SK-N-SH (cell line): ENCODE measurements at regions not wholly inside any gene's neighbourhood (a gene's known extent, or its start where the extent isn't known, plus 50 kb on each side); places are given as distances from the start of the nearest gene placed in this dataset.
"Not testable (repeated sequence)": the region's sequence is repeated elsewhere in the genome, so short reads cannot be mapped to it uniquely, and the experiment has no call there.

Experiments used
- CTCF ChIA-PET: fragments of 300-600, 350-600 bp; formaldehyde crosslinking; extraction: SDS; loops from one replicate; lab custom pipeline; 2021; lab: Yijun Ruan, JAX
- POLR2A ChIA-PET: fragments of 350-600 bp; sonication (Branson Sonifier 250); formaldehyde crosslinking; extraction: SDS; loops from one replicate; lab custom pipeline; 2020; ENCODE audit warnings: antibody characterized with exemption, inconsistent platforms; lab: Yijun Ruan, JAX
- DNase-seq: peaks from one replicate; pipeline ENCODE4 v3.0.0; 2012
- H2AFZ ChIP-seq: fragments of 200-600 bp; sonication (generic); 2 replicates; pipeline ENCODE4 v1.8.1; 2016; ENCODE audit warnings: antibody characterized with exemption, mild to moderate bottlenecking, low read depth
- H3F3A ChIP-seq: fragments of 200-600 bp; sonication (generic); replicated peaks from 2 replicates; pipeline ENCODE3; 2016; ENCODE audit warnings: antibody characterized with exemption, mild to moderate bottlenecking; ENCODE audit not compliant: insufficient read depth
- H3K27ac ChIP-seq, 2 experiments: fragments of 200-500 bp in 1 of 2; fragments of 200-600 bp in 1 of 2; sonication (Bioruptor generic) in 1 of 2; sonication (generic), shearing (Covaris generic) in 1 of 2; 2 replicates each; pipeline versions ENCODE4 v1.5.1 to v1.6.1; 2014 to 2016; ENCODE audit warnings: low read depth in 2 of 2, inconsistent platforms in 1 of 2, low read length in 1 of 2, mild to moderate bottlenecking in 1 of 2, mixed read lengths in 1 of 2
- H3K27me3 ChIP-seq: fragments of 200-600 bp; sonication (generic), shearing (Covaris generic); 2 replicates; pipeline ENCODE4 v1.6.1; 2016; ENCODE audit warnings: mixed run types; ENCODE audit not compliant: insufficient read depth
- H3K36me3 ChIP-seq, 2 experiments: fragments of 200-500 bp in 1 of 2; fragments of 200-600 bp in 1 of 2; sonication (Bioruptor generic) in 1 of 2; sonication (generic) in 1 of 2; replicated peaks in 1 of 2; 2 replicates each; pipeline versions ENCODE3 to v1.5.1; 2014 to 2016; ENCODE audit warnings: low read length in 1 of 2, mild to moderate bottlenecking in 1 of 2; ENCODE audit not compliant: insufficient read depth in 2 of 2, control insufficient read depth in 1 of 2
- H3K4me1 ChIP-seq, 2 experiments: fragments of 200-500 bp in 1 of 2; fragments of 200-600 bp in 1 of 2; sonication (Bioruptor generic) in 1 of 2; sonication (generic), shearing (Covaris generic) in 1 of 2; 2 replicates each; pipeline versions ENCODE4 v1.5.1 to v1.6.1; 2014 to 2016; ENCODE audit warnings: low read depth in 1 of 2, low read length in 1 of 2, mixed run types in 1 of 2; ENCODE audit not compliant: insufficient read depth in 2 of 2, control insufficient read depth in 1 of 2
- H3K4me2 ChIP-seq: fragments of 200-600 bp; sonication (generic), shearing (Covaris generic); 2 replicates; pipeline ENCODE4 v1.6.1; 2017; ENCODE audit warnings: mixed run types
- H3K4me3 ChIP-seq, 2 experiments: fragments of 200-500 bp in 1 of 2; fragments of 200-600 bp in 1 of 2; sonication (Bioruptor generic) in 1 of 2; sonication (generic), shearing (Covaris generic) in 1 of 2; 2 replicates each; pipeline versions ENCODE4 v1.5.1 to v1.8.1; 2014 to 2016; ENCODE audit warnings: low read depth in 2 of 2, inconsistent platforms in 1 of 2, low read length in 1 of 2, mild to moderate bottlenecking in 1 of 2, mixed read lengths in 1 of 2, moderate library complexity in 1 of 2
- H3K79me2 ChIP-seq: fragments of 200-600 bp; sonication (generic); 2 replicates; pipeline ENCODE4 v1.8.1; 2017; ENCODE audit warnings: mild to moderate bottlenecking; ENCODE audit not compliant: insufficient read depth
- H3K9ac ChIP-seq: fragments of 200-600 bp; sonication (generic); 2 replicates; pipeline ENCODE4 v1.6.1; 2017; ENCODE audit warnings: mixed run types
- H3K9me2 ChIP-seq: fragments of 200-600 bp; sonication (generic); 2 replicates; pipeline ENCODE4 v1.6.1; 2017; ENCODE audit warnings: mixed run types
- H3K9me3 ChIP-seq: fragments of 200-600 bp; sonication (generic); 2 replicates; pipeline ENCODE4 v1.6.1; 2017; ENCODE audit warnings: mixed run types, mild to moderate bottlenecking, moderate library complexity
- H4K20me1 ChIP-seq: fragments of 200-600 bp; sonication (generic); 2 replicates; pipeline ENCODE4 v1.6.1; 2017; ENCODE audit warnings: mild to moderate bottlenecking, mixed run types; ENCODE audit not compliant: insufficient read depth
- CHD2 ChIP-seq: fragments of 150-350 bp; IDR thresholded peaks from 2 replicates; pipeline ENCODE4 v1.6.1; 2018; ENCODE audit warnings: low read length; ENCODE audit not compliant: partially characterized antibody
- FOSL2 ChIP-seq: IDR thresholded peaks from 2 replicates; pipeline ENCODE4 v1.4.0; 2012; ENCODE audit warnings: low read depth, mild to moderate bottlenecking, moderate library complexity, borderline replicate concordance
- FOXM1 ChIP-seq: IDR thresholded peaks from 2 replicates; pipeline ENCODE4 v1.4.0; 2012; ENCODE audit warnings: low read depth, mild to moderate bottlenecking
- NRF1 ChIP-seq: IDR thresholded peaks from 2 replicates; pipeline ENCODE4 v1.6.1; 2012; ENCODE audit warnings: low read depth, mild to moderate bottlenecking, low read length
- TEAD4 ChIP-seq: IDR thresholded peaks from 2 replicates; pipeline ENCODE4 v1.4.0; 2012; ENCODE audit warnings: mild to moderate bottlenecking, borderline replicate concordance; ENCODE audit not compliant: insufficient read depth
- WGBS: methylation state at CpG from one replicate; pipeline ENCODE4 v1.1.6; 2017; ENCODE audit warnings: low lambda C conversion rate; 5-methylcytosine and 5-hydroxymethylcytosine counted together

GRCh38 chr6:61134028-61134427 lies 1152.0 kb downstream of the KHDRBS2 start:
- H3K4me2 ChIP-seq, result no peak overlapping the region
- no peaks in the 10 kb centered on the region for H3K9me3 ChIP-seq
- POLR2A ChIA-PET, result no interaction called here
- no peak overlapping the region for H3K27ac ChIP-seq
- H3K27me3 ChIP-seq, result no peaks in the 10 kb centered on the region
- no peaks in the 10 kb centered on the region for H3K36me3 ChIP-seq
- no peak for TF ChIP-seq FOSL2
- no peak for TF ChIP-seq FOXM1
- TF ChIP-seq TEAD4, result no peak
- no peak for TF ChIP-seq NRF1
- TF ChIP-seq CHD2, result no peak
- TF ChIP-seq, all 33 proteins: peak for 0
- Histone ChIP-seq H3K9ac (no peak overlapping the region), H3F3A (no peaks in the 10 kb centered on the region), H3K9me2 (no peaks in the 10 kb centered on the region), H3K4me1 (no peaks in the 10 kb centered on the region), H3K4me3 (no peak overlapping the region), H2AFZ (no peak overlapping the region), H3K79me2 (no peaks in the 10 kb centered on the region), H4K20me1 (no peaks in the 10 kb centered on the region)
- DNase-seq, result no peak
- CTCF ChIA-PET, result no interaction called here
- WGBS, result 2% methylated on average over 5 of the region's 5 CpGs

GRCh38 chr6:61114185-61114584 lies 1171.8 kb downstream of the KHDRBS2 start:
- H3K27ac ChIP-seq, H3K4me2 ChIP-seq, H3K9me2 ChIP-seq, H3K79me2 ChIP-seq, H3K27me3 ChIP-seq, H4K20me1 ChIP-seq, H3F3A ChIP-seq, CTCF ChIA-PET, H3K9me3 ChIP-seq, H3K4me3 ChIP-seq, H3K9ac ChIP-seq, DNase-seq, H3K36me3 ChIP-seq, H2AFZ ChIP-seq, H3K4me1 ChIP-seq, POLR2A ChIA-PET: not testable (repeated sequence)
- 5% methylated on average over 1 of the region's 1 CpG for WGBS

GRCh38 chr6:61107914-61108313 lies 1178.1 kb downstream of the KHDRBS2 start:
- H3K4me3 ChIP-seq, H3K36me3 ChIP-seq, H3K79me2 ChIP-seq, H3K27me3 ChIP-seq, H3K9ac ChIP-seq, H2AFZ ChIP-seq, H4K20me1 ChIP-seq, H3K9me2 ChIP-seq, POLR2A ChIA-PET, H3K4me2 ChIP-seq, H3F3A ChIP-seq, CTCF ChIA-PET, H3K4me1 ChIP-seq, H3K9me3 ChIP-seq, H3K27ac ChIP-seq, DNase-seq: not testable (repeated sequence)
- 0% methylated on average over 3 of the region's 7 CpGs for WGBS

GRCh38 chr6:61103660-61104059 lies 1182.4 kb downstream of the KHDRBS2 start:
- H3K9me3 ChIP-seq, POLR2A ChIA-PET, H3K79me2 ChIP-seq, H3K4me2 ChIP-seq, H3K4me3 ChIP-seq, H4K20me1 ChIP-seq, H3K27ac ChIP-seq, H3K9me2 ChIP-seq, H3K4me1 ChIP-seq, H3K36me3 ChIP-seq, DNase-seq, H2AFZ ChIP-seq, CTCF ChIA-PET, H3K27me3 ChIP-seq, H3K9ac ChIP-seq, H3F3A ChIP-seq: not testable (repeated sequence)
- 1% methylated on average over 3 of the region's 3 CpGs for WGBS
